Renal cortex interstitium (tissue), 11 donors: ENCODE measurements at regions not wholly inside any gene's neighbourhood (a gene's known extent, or its start where the extent isn't known, plus 50 kb on each side); places are given as distances from the start of the nearest gene placed in this dataset.
"Not testable (repeated sequence)": the region's sequence is repeated elsewhere in the genome, so short reads cannot be mapped to it uniquely, and the experiment has no call there.

Experiments used
- DNase-seq, 11 donors: peaks; one replicate each; pipeline ENCODE4 v3.0.0-alpha.2; 2013; ENCODE audit warnings: low read depth in 9 of 11, low spot score in 4 of 11; ENCODE audit errors: extremely low read depth in 1 of 11

- no peak for DNase-seq
These were observed 148.4 kb upstream of the TLE3 start for GRCh38 chr15:70245932-70246622.

- no peak for DNase-seq
These were observed 147.3 kb upstream of the TLE3 start for GRCh38 chr15:70244978-70245542.

GRCh38 chr15:70243686-70244540 lies 146.2 kb upstream of the TLE3 start:
- DNase-seq, result no peak

- no peak for DNase-seq
These were observed 145.4 kb upstream of the TLE3 start for GRCh38 chr15:70242951-70243685.

GRCh38 chr15:70241561-70242320 lies 144.0 kb upstream of the TLE3 start:
- no peak for DNase-seq

GRCh38 chr15:70240820-70241430 lies 143.2 kb upstream of the TLE3 start:
- no peak for DNase-seq

GRCh38 chr15:70240082-70240481 lies 142.4 kb upstream of the TLE3 start:
- DNase-seq, result no peak

- no peak for DNase-seq
These were observed 141.2 kb upstream of the TLE3 start for GRCh38 chr15:70238917-70239316.

- no peak for DNase-seq
These were observed 139.9 kb upstream of the TLE3 start for GRCh38 chr15:70237626-70238025.

- DNase-seq, result no peak
These were observed 138.8 kb upstream of the TLE3 start for GRCh38 chr15:70236341-70237086.

GRCh38 chr15:70235347-70235746 lies 137.6 kb upstream of the TLE3 start:
- DNase-seq, result no peak

- DNase-seq, result no peak
These were observed 136.7 kb upstream of the TLE3 start for GRCh38 chr15:70234256-70234905.

- DNase-seq, result no peak
These were observed 133.8 kb upstream of the TLE3 start for GRCh38 chr15:70231484-70231883.

GRCh38 chr15:70227918-70228317 lies 130.2 kb upstream of the TLE3 start:
- not testable (repeated sequence) for DNase-seq

- DNase-seq, result no peak
These were observed 129.4 kb upstream of the TLE3 start for GRCh38 chr15:70227147-70227546.

GRCh38 chr15:70226337-70226980 lies 128.7 kb upstream of the TLE3 start:
- DNase-seq, result no peak

GRCh38 chr15:70225416-70225815 lies 127.7 kb upstream of the TLE3 start:
- no peak for DNase-seq
